OCI-LY3 (cell line): ENCODE measurements at regions not wholly inside any gene's neighbourhood (a gene's known extent, or its start where the extent isn't known, plus 50 kb on each side); places are given as distances from the start of the nearest gene placed in this dataset.

Source experiments
- EZH2phosphoT487 ChIP-seq: fragments of 200-600 bp; shearing (Covaris generic); IDR thresholded peaks from 2 replicates; pipeline ENCODE4 v1.6.1; 2018; ENCODE audit warnings: antibody characterized with exemption, mixed run types, low read depth
- TF ChIP-seq, protein P1 (sequence below): fragments of 200-600, 300-600 bp; sonication (generic); IDR thresholded peaks from 2 replicates; pipeline ENCODE4 v1.5.1; 2014; ENCODE audit warnings: antibody characterized with exemption, low read length, low read depth

DNA sequence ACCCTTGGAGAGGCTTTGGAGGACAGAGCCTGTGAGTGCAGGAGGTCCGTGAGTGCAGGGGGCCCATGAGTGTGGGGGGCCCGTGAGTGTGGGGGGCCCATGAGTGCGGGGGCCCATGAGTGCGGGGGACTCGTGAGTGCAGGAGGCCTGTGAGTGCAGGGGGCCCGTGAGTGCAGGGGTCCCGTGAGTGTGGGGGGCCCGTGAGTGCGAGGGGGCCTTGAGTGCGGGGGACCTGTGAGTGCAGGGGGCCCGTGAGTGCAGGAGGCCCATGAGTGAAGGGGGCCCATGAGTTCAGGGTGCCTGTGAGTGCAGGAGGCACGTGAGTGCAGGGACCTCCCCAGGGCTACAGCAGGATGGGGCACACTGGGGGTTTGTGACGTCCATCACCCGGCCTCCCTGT, 108.3 kb upstream of the TTC34 start:
- TF ChIP-seq, protein P1, sequence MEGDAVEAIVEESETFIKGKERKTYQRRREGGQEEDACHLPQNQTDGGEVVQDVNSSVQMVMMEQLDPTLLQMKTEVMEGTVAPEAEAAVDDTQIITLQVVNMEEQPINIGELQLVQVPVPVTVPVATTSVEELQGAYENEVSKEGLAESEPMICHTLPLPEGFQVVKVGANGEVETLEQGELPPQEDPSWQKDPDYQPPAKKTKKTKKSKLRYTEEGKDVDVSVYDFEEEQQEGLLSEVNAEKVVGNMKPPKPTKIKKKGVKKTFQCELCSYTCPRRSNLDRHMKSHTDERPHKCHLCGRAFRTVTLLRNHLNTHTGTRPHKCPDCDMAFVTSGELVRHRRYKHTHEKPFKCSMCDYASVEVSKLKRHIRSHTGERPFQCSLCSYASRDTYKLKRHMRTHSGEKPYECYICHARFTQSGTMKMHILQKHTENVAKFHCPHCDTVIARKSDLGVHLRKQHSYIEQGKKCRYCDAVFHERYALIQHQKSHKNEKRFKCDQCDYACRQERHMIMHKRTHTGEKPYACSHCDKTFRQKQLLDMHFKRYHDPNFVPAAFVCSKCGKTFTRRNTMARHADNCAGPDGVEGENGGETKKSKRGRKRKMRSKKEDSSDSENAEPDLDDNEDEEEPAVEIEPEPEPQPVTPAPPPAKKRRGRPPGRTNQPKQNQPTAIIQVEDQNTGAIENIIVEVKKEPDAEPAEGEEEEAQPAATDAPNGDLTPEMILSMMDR: no peak
- no peak for TF ChIP-seq EZH2phosphoT487
